HEK293 (cell line): ENCODE measurements at regions not wholly inside any gene's neighbourhood (a gene's known extent, or its start where the extent isn't known, plus 50 kb on each side); places are given as distances from the start of the nearest gene placed in this dataset.
A peak's percentile ranks its signal among the peaks of the same experiment; 100 is the strongest.

Experiments
- CTCF ChIA-PET: fragments of 350-600 bp; formaldehyde crosslinking; extraction: SDS; loops from one replicate; lab custom pipeline; 2021; ENCODE audit warnings: antibody characterized with exemption; lab: Yijun Ruan, JAX
- POLR2A ChIA-PET: fragments of 300-600 bp; formaldehyde crosslinking; extraction: SDS; loops from one replicate; lab custom pipeline; 2020; ENCODE audit warnings: antibody characterized with exemption, inconsistent platforms; lab: Yijun Ruan, JAX
- H3K27ac ChIP-seq: fragments of 200-500 bp; sonication (Bioruptor generic); 2 replicates; pipeline ENCODE4 v1.5.1; 2014; ENCODE audit warnings: low read depth, low read length, control low read depth, inconsistent platforms; ENCODE audit errors: extremely low read depth
- H3K36me3 ChIP-seq, 2 experiments: fragments of 200-500 bp in 1 of 2; sonication (Bioruptor generic) in 1 of 2; 1 replicate in 1 of 2; 2 replicates in 1 of 2; pipeline ENCODE4 v1.5.1; 2014 to 2017; ENCODE audit warnings: inconsistent platforms in 2 of 2, low read length in 2 of 2; ENCODE audit not compliant: control insufficient read depth in 2 of 2, insufficient read depth in 1 of 2
- H3K4me1 ChIP-seq: fragments of 200-500 bp; sonication (Bioruptor generic); 2 replicates; pipeline ENCODE4 v1.5.1; 2014; ENCODE audit warnings: mild to moderate bottlenecking, low read length, inconsistent platforms; ENCODE audit not compliant: control insufficient read depth, insufficient read depth
- H3K4me3 ChIP-seq: 2 replicates; pipeline ENCODE4 v1.5.1; 2011; ENCODE audit warnings: low read depth, mild to moderate bottlenecking, control low read depth, low read length, moderate library complexity
- H3K9me3 ChIP-seq: fragments of 200-500 bp; sonication (Bioruptor generic); 2 replicates; pipeline ENCODE4 v1.5.1; 2014; ENCODE audit warnings: low read depth, low read length, inconsistent platforms; ENCODE audit not compliant: control insufficient read depth, insufficient read depth
- CTCF ChIP-seq: fragments of 450-650 bp; formaldehyde crosslinking; IDR thresholded peaks from 2 replicates; pipeline ENCODE4 v1.5.1; 2016; ENCODE audit warnings: missing biosample characterization, missing genetic modification characterization
- IKZF3 ChIP-seq: fragments of 450-650 bp; IDR thresholded peaks from 2 replicates; pipeline ENCODE4 v1.5.0; 2018; ENCODE audit warnings: missing biosample characterization, mild to moderate bottlenecking, missing genetic modification characterization, moderate library complexity
- KLF10 ChIP-seq: fragments of 450-650 bp; IDR thresholded peaks from 2 replicates; pipeline ENCODE4 v1.5.1; 2018; ENCODE audit warnings: missing biosample characterization, mild to moderate bottlenecking, missing genetic modification characterization
- KLF17 ChIP-seq: fragments of 450-650 bp; formaldehyde crosslinking; IDR thresholded peaks from 2 replicates; pipeline ENCODE4 v1.5.1; 2016; ENCODE audit warnings: missing biosample characterization, missing genetic modification characterization
- KLF8 ChIP-seq: fragments of 450-650 bp; formaldehyde crosslinking; IDR thresholded peaks from 2 replicates; pipeline ENCODE4 v1.5.1; 2016; ENCODE audit warnings: missing biosample characterization, missing genetic modification characterization
- PBX3 ChIP-seq: sonication (generic); formaldehyde crosslinking; IDR thresholded peaks from 2 replicates; pipeline ENCODE4 v1.8.1; 2022; ENCODE audit warnings: mild to moderate bottlenecking, moderate library complexity, missing genetic modification reagents
- SP3 ChIP-seq: fragments of 450-650 bp; formaldehyde crosslinking; IDR thresholded peaks from 2 replicates; pipeline ENCODE4 v1.5.1; 2016; ENCODE audit warnings: missing biosample characterization, missing genetic modification characterization
- ZBTB11 ChIP-seq: fragments of 450-650 bp; formaldehyde crosslinking; conservative IDR thresholded peaks from 2 replicates; pipeline ENCODE4 v1.5.1; 2016; ENCODE audit warnings: low read depth, missing biosample characterization, missing genetic modification characterization
- ZBTB8A ChIP-seq: fragments of 450-650 bp; formaldehyde crosslinking; IDR thresholded peaks from 2 replicates; pipeline ENCODE4 v1.5.1; 2016; ENCODE audit warnings: missing biosample characterization, missing genetic modification characterization
- ZEB2 ChIP-seq: fragments of 450-650 bp; formaldehyde crosslinking; IDR thresholded peaks from 2 replicates; pipeline ENCODE4 v1.5.1; 2016; ENCODE audit warnings: missing biosample characterization, missing genetic modification characterization
- ZNF121 ChIP-seq: fragments of 450-650 bp; formaldehyde crosslinking; IDR thresholded peaks from 2 replicates; pipeline ENCODE4 v1.5.1; 2016; ENCODE audit warnings: missing biosample characterization, missing genetic modification characterization
- ZNF335 ChIP-seq: fragments of 450-650 bp; formaldehyde crosslinking; conservative IDR thresholded peaks from 2 replicates; pipeline ENCODE4 v1.5.1; 2016; ENCODE audit warnings: missing biosample characterization, missing genetic modification characterization
- ZNF391 ChIP-seq: fragments of 450-650 bp; formaldehyde crosslinking; IDR thresholded peaks from 2 replicates; pipeline ENCODE4 v1.5.1; 2016; ENCODE audit warnings: low read depth, missing biosample characterization, missing genetic modification characterization, borderline replicate concordance
- ZNF416 ChIP-seq: fragments of 450-650 bp; formaldehyde crosslinking; IDR thresholded peaks from 2 replicates; pipeline ENCODE4 v1.5.1; 2016; ENCODE audit warnings: missing biosample characterization, missing genetic modification characterization
- ZNF513 ChIP-seq: fragments of 450-650 bp; IDR thresholded peaks from 2 replicates; pipeline ENCODE4 v1.5.1; 2018; ENCODE audit warnings: missing biosample characterization, missing genetic modification characterization
- ZNF549 ChIP-seq: fragments of 450-650 bp; IDR thresholded peaks from 2 replicates; pipeline ENCODE4 v1.5.1; 2018; ENCODE audit warnings: missing biosample characterization, missing genetic modification characterization, mild to moderate bottlenecking, inconsistent platforms, moderate library complexity
- ZNF580 ChIP-seq: fragments of 450-650 bp; formaldehyde crosslinking; IDR thresholded peaks from 2 replicates; pipeline ENCODE4 v1.5.1; 2016; ENCODE audit warnings: missing biosample characterization, missing genetic modification characterization
- ZNF629 ChIP-seq: fragments of 450-650 bp; formaldehyde crosslinking; IDR thresholded peaks from 2 replicates; pipeline ENCODE4 v1.5.1; 2017; ENCODE audit warnings: missing biosample characterization, missing genetic modification characterization
- ZNF654 ChIP-seq: fragments of 450-650 bp; formaldehyde crosslinking; IDR thresholded peaks from 2 replicates; pipeline ENCODE4 v1.5.1; 2016; ENCODE audit warnings: low read depth, missing biosample characterization, missing genetic modification characterization
- ZNF660 ChIP-seq: fragments of 450-650 bp; IDR thresholded peaks from 2 replicates; pipeline ENCODE4 v1.5.1; 2018; ENCODE audit warnings: missing biosample characterization, mild to moderate bottlenecking, missing genetic modification characterization
- ZNF692 ChIP-seq: fragments of 450-650 bp; formaldehyde crosslinking; IDR thresholded peaks from 2 replicates; pipeline ENCODE4 v1.5.1; 2016; ENCODE audit warnings: missing biosample characterization, missing genetic modification characterization
- ZNF76 ChIP-seq: fragments of 450-650 bp; formaldehyde crosslinking; IDR thresholded peaks from 2 replicates; pipeline ENCODE4; 2016; ENCODE audit warnings: low read depth, missing biosample characterization, missing genetic modification characterization, borderline replicate concordance
- ZNF777 ChIP-seq: fragments of 450-650 bp; formaldehyde crosslinking; IDR thresholded peaks from 2 replicates; pipeline ENCODE4 v1.5.1; 2017; ENCODE audit warnings: missing biosample characterization, missing genetic modification characterization, borderline replicate concordance
- ZNF843 ChIP-seq: fragments of 450-650 bp; formaldehyde crosslinking; IDR thresholded peaks from 2 replicates; pipeline ENCODE4 v1.5.1; 2016; ENCODE audit warnings: missing biosample characterization, missing genetic modification characterization
- ZSCAN30 ChIP-seq: fragments of 450-650 bp; IDR thresholded peaks from 2 replicates; pipeline ENCODE4 v1.5.1; 2018; ENCODE audit warnings: missing biosample characterization, mild to moderate bottlenecking, missing genetic modification characterization, moderate library complexity

- no peaks in the 10 kb centered on the region for H3K36me3 ChIP-seq
- no peak overlapping the region for H3K4me3 ChIP-seq
- H3K9me3 ChIP-seq: no peaks in the 10 kb centered on the region
- no peak overlapping the region for H3K27ac ChIP-seq
- H3K4me1 ChIP-seq: peaks cover 3% of the 10 kb centered on the region; the same call in 1 of the 2 replicates
- ChIA-PET POLR2A (no interaction called here), CTCF (interaction anchor here (0.9 to 1.0 kb wide), 3 partner anchors 48 to 250 kb away, joined by 3 read pairs; no protein-coding TSS in a partner anchor)
- TF ChIP-seq ZNF391 (tag by site-specific recombination) (no peak; the same call in 1 of the 2 replicates), ZNF692 (tag by site-specific recombination) (peak; percentile 59; the same call in 1 of the 2 replicates), ZNF843 (tag by site-specific recombination) (0 out of 2 replicates have a peak, but pooled peaks have one; percentile 33), ZNF777 (tag by site-specific recombination) (no peak), ZNF660 (tag by site-specific recombination) (peak; percentile 85), KLF8 (tag by site-specific recombination) (peak; percentile 62), ZSCAN30 (tag by site-specific recombination) (peak; percentile 64), ZNF76 (tag by site-specific recombination) (peak; percentile 68; the same call in 1 of the 2 replicates), SP3 (tag by site-specific recombination) (peak; percentile 55; the same call in 1 of the 2 replicates), KLF17 (tag by site-specific recombination) (peak; percentile 69; the same call in 1 of the 2 replicates), ZBTB8A (tag by site-specific recombination) (peak; percentile 43), KLF10 (tag by site-specific recombination) (peak; percentile 90), ZNF513 (tag by site-specific recombination) (peak; percentile 42; the same call in 1 of the 2 replicates), ZNF629 (peak; percentile 59; the same call in 1 of the 2 replicates), ZNF121 (tag by site-specific recombination) (no peak), ZNF549 (no peak), ZNF654 (tag by site-specific recombination) (peak; percentile 100), ZEB2 (tag by site-specific recombination) (peak; percentile 65), ZNF335 (tag by site-specific recombination) (peak; percentile 60), CTCF (tag by site-specific recombination) (peak; percentile 96), ZNF580 (tag by site-specific recombination) (peak; percentile 70), ZNF416 (tag by site-specific recombination) (no peak), IKZF3 (tag by site-specific recombination) (0 out of 2 replicates have a peak, but pooled peaks have one; percentile 7), PBX3 (CRISPR knock-in tag) (no peak), ZBTB11 (tag by site-specific recombination) (peak; percentile 34; the same call in 1 of the 2 replicates)
Observed at GRCh38 chrX:115940888-115941332, 229.6 kb upstream of the AGTR2 start.
